H9 (cell line): ENCODE measurements at regions not wholly inside any gene's neighbourhood (a gene's known extent, or its start where the extent isn't known, plus 50 kb on each side); places are given as distances from the start of the nearest gene placed in this dataset.

Source experiments
- DNase-seq: peaks from one replicate; pipeline ENCODE4 v3.0.0-alpha.2; 2017
- H2AFZ ChIP-seq: one replicate; pipeline ENCODE4 v1.6.1; 2013; ENCODE audit warnings: mild to moderate bottlenecking, low read length, control low read depth, moderate library complexity
- H2AK5ac ChIP-seq: 2 replicates; pipeline ENCODE4 v1.6.1; 2013; ENCODE audit warnings: low read length, control low read depth, mixed read lengths; ENCODE audit not compliant: insufficient read length
- H2BK120ac ChIP-seq: one replicate; pipeline ENCODE4 v1.6.1; 2013; ENCODE audit warnings: low read depth, mild to moderate bottlenecking, low read length, control low read depth, inconsistent platforms; ENCODE audit not compliant: poor library complexity, severe bottlenecking
- H2BK12ac ChIP-seq: 2 replicates; pipeline ENCODE4 v1.6.1; 2013; ENCODE audit warnings: low read length, control low read depth, mixed read lengths, low read depth; ENCODE audit not compliant: insufficient read length
- H2BK15ac ChIP-seq: 2 replicates; pipeline ENCODE4 v1.6.1; 2013; ENCODE audit warnings: low read depth, low read length, control low read depth
- H2BK20ac ChIP-seq: one replicate; pipeline ENCODE4 v1.6.1; 2013; ENCODE audit warnings: low read depth, mild to moderate bottlenecking, low read length, control low read depth, inconsistent platforms; ENCODE audit not compliant: poor library complexity, severe bottlenecking
- H2BK5ac ChIP-seq: 2 replicates; pipeline ENCODE4 v1.6.1; 2013; ENCODE audit warnings: low read length, control low read depth, mixed read lengths; ENCODE audit not compliant: insufficient read length
- H3K14ac ChIP-seq: 2 replicates; pipeline ENCODE4 v1.6.1; 2013; ENCODE audit warnings: low read length, control low read depth; ENCODE audit not compliant: insufficient read depth
- H3K18ac ChIP-seq: 2 replicates; pipeline ENCODE4 v1.6.1; 2013; ENCODE audit warnings: low read depth, mild to moderate bottlenecking, mixed read lengths, low read length, control low read depth; ENCODE audit not compliant: insufficient read length
- H3K23ac ChIP-seq: 2 replicates; pipeline ENCODE4 v1.6.1; 2013; ENCODE audit warnings: low read length, control low read depth, mixed read lengths, low read depth; ENCODE audit not compliant: insufficient read length
- H3K23me2 ChIP-seq: 2 replicates; pipeline ENCODE4 v1.6.1; 2013; ENCODE audit warnings: low read depth, mild to moderate bottlenecking, mixed read lengths, low read length, control low read depth; ENCODE audit not compliant: insufficient read length, poor library complexity, severe bottlenecking
- H3K27ac ChIP-seq: 2 replicates; pipeline ENCODE4 v1.5.1; 2013; ENCODE audit warnings: low read length, control low read depth, mixed read lengths, low read depth; ENCODE audit not compliant: insufficient read length
- H3K27me3 ChIP-seq: 2 replicates; pipeline ENCODE4 v1.6.1; 2013; ENCODE audit warnings: low read length, control low read depth, inconsistent platforms; ENCODE audit not compliant: insufficient read depth
- H3K4ac ChIP-seq: 2 replicates; pipeline ENCODE4 v1.6.1; 2013; ENCODE audit warnings: low read depth, mild to moderate bottlenecking, control low read depth, inconsistent platforms, low read length, moderate library complexity
- H3K4me1 ChIP-seq: 2 replicates; pipeline ENCODE4 v1.6.1; 2013; ENCODE audit warnings: low read length, control low read depth, inconsistent platforms; ENCODE audit not compliant: insufficient read depth
- H3K4me2 ChIP-seq: 2 replicates; pipeline ENCODE4 v1.6.1; 2013; ENCODE audit warnings: low read length, control low read depth, mixed read lengths; ENCODE audit not compliant: insufficient read length, insufficient read depth
- H3K56ac ChIP-seq: 2 replicates; pipeline ENCODE4 v1.6.1; 2013; ENCODE audit warnings: low read depth, mild to moderate bottlenecking, mixed read lengths, low read length, control low read depth; ENCODE audit not compliant: insufficient read length
- H3K79me1 ChIP-seq: 2 replicates; pipeline ENCODE4 v1.6.1; 2013; ENCODE audit warnings: low read depth, mild to moderate bottlenecking, moderate library complexity, low read length, control low read depth, inconsistent platforms; ENCODE audit not compliant: insufficient read depth, poor library complexity, severe bottlenecking
- H3K79me2 ChIP-seq: 2 replicates; pipeline ENCODE4 v1.6.1; 2013; ENCODE audit warnings: low read length, control low read depth, inconsistent platforms; ENCODE audit not compliant: insufficient read depth
- H3K9ac ChIP-seq: 2 replicates; pipeline ENCODE4 v1.6.1; 2013; ENCODE audit warnings: low read length, control low read depth, mixed read lengths; ENCODE audit not compliant: insufficient read length; ENCODE audit errors: extremely low read depth
- H3K9me3 ChIP-seq: one replicate; pipeline ENCODE4 v1.6.1; 2013; ENCODE audit warnings: low read depth, low read length, inconsistent platforms; ENCODE audit not compliant: control insufficient read depth
- H3T11ph ChIP-seq: one replicate; pipeline ENCODE4 v1.6.1; 2013; ENCODE audit warnings: mild to moderate bottlenecking, low read length, control low read depth, inconsistent platforms
- H4K20me1 ChIP-seq: one replicate; pipeline ENCODE4 v1.6.1; 2013; ENCODE audit not compliant: control insufficient read depth, insufficient read length, insufficient read depth
- H4K5ac ChIP-seq: 2 replicates; pipeline ENCODE4 v1.6.1; 2013; ENCODE audit warnings: low read depth, mild to moderate bottlenecking, mixed read lengths, low read length, control low read depth; ENCODE audit not compliant: insufficient read length
- H4K8ac ChIP-seq: replicated peaks from 2 replicates; pipeline ENCODE4 v1.6.1; 2013; ENCODE audit warnings: low read length, control low read depth, mixed read lengths, low read depth; ENCODE audit not compliant: insufficient read length
- H4K91ac ChIP-seq: 2 replicates; pipeline ENCODE4 v1.6.1; 2013; ENCODE audit warnings: low read depth, mild to moderate bottlenecking, moderate library complexity, mixed read lengths, low read length, control low read depth; ENCODE audit not compliant: insufficient read length
- H3K27ac Mint-ChIP-seq, 3 experiments: 2 replicates in 2 of 3; 3 replicates in 1 of 3; pipeline ENCODE4 v1.8.0; 2020 to 2021; ENCODE audit warnings: mixed read lengths in 3 of 3, mild to moderate bottlenecking in 1 of 3, moderate library complexity in 1 of 3
- H3K27me3 Mint-ChIP-seq: 2 replicates; pipeline ENCODE4 v1.8.0; 2021; ENCODE audit warnings: low read depth, mild to moderate bottlenecking, moderate library complexity, mixed read lengths
- H3K36me3 Mint-ChIP-seq, 3 experiments: 2 replicates in 2 of 3; 3 replicates in 1 of 3; pipeline ENCODE4 v1.8.0; 2020 to 2021; ENCODE audit warnings: low read depth in 3 of 3, mixed read lengths in 3 of 3; ENCODE audit not compliant: insufficient read depth in 1 of 3
- H3K4me1 Mint-ChIP-seq, 2 experiments: 2 replicates each; pipeline ENCODE4 v1.8.0; 2020; ENCODE audit warnings: mixed read lengths in 2 of 2
- H3K4me3 Mint-ChIP-seq, 2 experiments: 2 replicates in 1 of 2; 3 replicates in 1 of 2; pipeline ENCODE4 v1.8.0; 2020 to 2021; ENCODE audit warnings: mild to moderate bottlenecking in 2 of 2, mixed read lengths in 2 of 2, moderate library complexity in 1 of 2
- H3K9me3 Mint-ChIP-seq, 2 experiments: 2 replicates in 1 of 2; 3 replicates in 1 of 2; pipeline ENCODE4 v1.8.0; 2020; ENCODE audit warnings: mild to moderate bottlenecking in 2 of 2, mixed read lengths in 2 of 2, moderate library complexity in 1 of 2
- CTCF ChIP-seq: fragments of 200-600 bp; sonication (generic); conservative IDR thresholded peaks from 3 replicates; pipeline ENCODE4 v1.8.0; 2021; ENCODE audit warnings: antibody characterized with exemption, mild to moderate bottlenecking
- WGBS: extraction: QIAGEN DNeasy Blood & Tissue Kit; methylation state at CpG from one replicate; pipeline ENCODE4 v1.1.7; 2013; ENCODE audit warnings: missing lambda C conversion rate, low lambda C conversion rate, mixed read lengths; ENCODE audit not compliant: insufficient read length; ENCODE audit errors: extremely low coverage; 5-methylcytosine and 5-hydroxymethylcytosine counted together

- Histone ChIP-seq H3K4me1 (no peaks in the 10 kb centered on the region), H3K4me2 (no peak overlapping the region), H3K79me2 (no peaks in the 10 kb centered on the region), H3K27ac (no peak overlapping the region), H4K91ac (no peak overlapping the region), H3K23me2 (no peaks in the 10 kb centered on the region), H3K56ac (no peak overlapping the region), H3K27me3 (no peaks in the 10 kb centered on the region), H3K18ac (no peak overlapping the region), H3T11ph (no peak overlapping the region), H2BK120ac (no peak overlapping the region), H3K4ac (no peak overlapping the region), H3K14ac (no peak overlapping the region), H2BK12ac (no peak overlapping the region), H2AK5ac (no peak overlapping the region), H3K23ac (no peak overlapping the region), H3K79me1 (no peaks in the 10 kb centered on the region), H2BK20ac (no peak overlapping the region), H3K9ac (no peak overlapping the region), H2BK15ac (no peak overlapping the region), H4K8ac (no peak overlapping the region), H3K9me3 (peaks cover 72% of the 10 kb centered on the region), H2BK5ac (no peak overlapping the region), H2AFZ (no peak overlapping the region), H4K5ac (no peak overlapping the region), H4K20me1 (no peaks in the 10 kb centered on the region)
- Mint-ChIP-seq H3K27me3 (peaks cover 5% of the 10 kb centered on the region), H3K36me3 (peaks cover 7 to 28% (median 8%) of the 10 kb centered on the region in 3 experiments; a peak in 5 of 7 replicates), H3K27ac (no peak overlapping the region), H3K9me3 (peaks cover 66 to 90% of the 10 kb centered on the region in 2 experiments), H3K4me1 (no peaks in the 10 kb centered on the region), H3K4me3 (no peak overlapping the region; a peak in 1 of 5 replicates)
- WGBS, result no CpG with 5 or more reads among the region's 2 CpGs
- TF ChIP-seq CTCF, result no peak
- no peak for DNase-seq
These were observed 782.2 kb downstream of the TBC1D22A start for GRCh38 chr22:47544696-47545095.
